ACHN (cell line): ENCODE measurements at regions not wholly inside any gene's neighbourhood (a gene's known extent, or its start where the extent isn't known, plus 50 kb on each side); places are given as distances from the start of the nearest gene placed in this dataset.

Experiments used
- DNase-seq: peaks from one replicate; pipeline ENCODE4 v3.0.0-alpha.2; 2015
- in situ Hi-C: cut with HindIII; loops from 2 replicates; pipeline ENCODE4 v1.10.0; 2017; ENCODE audit warnings: low sequenced_read_pairs, low pct_ligation_motif_present, low pct_unique_long_range_greater_than_20kb

DNA sequence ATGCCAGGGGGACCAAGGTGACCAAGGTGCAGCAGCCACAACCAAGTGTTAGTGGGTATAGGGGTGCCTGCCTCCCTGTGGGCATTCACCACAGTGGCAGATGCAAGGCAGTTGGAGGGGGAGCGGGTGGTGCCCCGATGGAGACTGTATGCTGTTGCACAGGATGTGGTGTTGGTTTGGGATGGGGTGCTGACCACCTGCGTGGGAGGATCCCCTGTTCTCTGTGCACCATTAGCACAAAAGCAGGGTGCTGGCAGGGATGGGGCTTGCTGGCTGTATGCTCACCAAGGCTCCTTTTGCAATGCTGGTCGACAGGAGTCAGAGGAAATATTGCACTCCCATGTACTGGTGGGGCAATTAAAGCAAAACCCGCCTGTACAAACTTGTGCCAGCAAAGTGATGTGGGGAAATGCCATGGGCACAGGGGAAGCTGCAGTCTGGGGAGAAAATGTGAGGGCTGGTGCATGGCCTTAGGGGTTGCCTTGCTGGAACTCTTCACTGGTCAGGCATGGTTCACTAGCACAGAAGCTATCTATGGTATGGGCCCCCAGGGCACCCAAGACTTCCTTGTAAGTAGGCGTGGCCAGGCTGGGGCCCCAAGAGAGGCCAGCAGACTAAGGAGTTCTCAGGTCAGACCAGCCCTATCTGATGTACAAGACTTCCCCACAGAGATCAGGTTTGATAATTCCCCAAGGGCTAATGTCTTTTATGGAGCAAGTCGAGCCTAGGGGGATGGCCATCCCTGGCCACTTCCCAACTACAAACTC lies 51.9 kb upstream of the GNAT3 start:
- no peak for DNase-seq
- in situ Hi-C loops, result no loop called here

DNA sequence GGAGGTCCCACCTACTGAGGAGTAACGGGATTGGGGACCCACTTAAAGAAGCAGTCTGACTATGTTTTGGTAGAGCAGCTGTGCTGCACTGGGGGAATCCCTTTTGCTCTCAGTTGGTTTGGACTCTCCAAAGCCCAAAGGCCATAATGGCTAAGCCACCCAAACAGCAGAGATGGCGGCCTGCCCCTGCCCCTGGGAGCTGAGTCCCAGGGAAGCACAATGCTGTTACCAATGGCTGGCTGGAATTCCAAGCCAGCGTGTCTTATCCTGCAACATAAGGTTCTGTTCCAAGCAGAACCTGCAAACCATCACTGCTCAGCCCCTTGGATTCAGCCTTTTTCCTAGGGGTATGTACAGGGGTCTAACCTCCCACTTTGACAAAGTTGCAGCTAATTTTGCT lies 53.7 kb upstream of the GNAT3 start:
- in situ Hi-C loops, result no loop called here
- no peak for DNase-seq

DNA sequence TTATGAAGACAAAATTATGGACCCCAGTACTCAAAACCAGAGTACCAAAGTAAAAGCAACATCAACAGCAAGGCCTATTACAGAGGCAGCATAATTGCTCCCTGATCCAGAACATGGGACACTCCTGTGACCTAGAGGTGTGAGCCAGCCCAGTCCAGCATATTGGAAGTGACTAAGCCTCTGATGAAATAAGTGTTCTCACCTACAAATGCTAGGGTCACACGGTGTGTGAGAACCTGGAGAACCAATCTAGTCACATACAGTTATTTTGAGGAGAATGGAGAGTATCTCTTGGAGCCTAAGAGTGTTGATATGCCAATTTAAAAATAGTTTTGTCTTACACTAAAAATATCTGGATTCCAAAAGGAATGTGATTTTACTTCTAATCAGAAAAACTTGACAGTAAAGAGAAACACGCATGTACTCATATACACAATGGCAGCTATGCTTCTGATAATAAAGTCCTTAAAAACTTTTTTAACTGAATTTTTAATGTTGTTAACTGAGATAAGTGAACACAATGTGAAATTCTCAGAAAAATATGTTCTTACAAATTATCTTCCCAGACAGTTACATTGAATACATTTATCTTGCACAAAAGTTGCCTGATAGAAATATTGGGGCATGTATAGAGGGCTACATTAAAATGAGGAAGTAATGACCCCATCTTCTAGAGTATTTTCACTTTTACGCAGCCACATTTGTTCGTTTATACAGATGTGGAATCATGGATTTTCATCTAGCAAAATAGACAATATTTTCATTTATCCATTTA lies 56.8 kb upstream of the CD36 start:
- no peak for DNase-seq
- in situ Hi-C loops, result no loop called here

DNA sequence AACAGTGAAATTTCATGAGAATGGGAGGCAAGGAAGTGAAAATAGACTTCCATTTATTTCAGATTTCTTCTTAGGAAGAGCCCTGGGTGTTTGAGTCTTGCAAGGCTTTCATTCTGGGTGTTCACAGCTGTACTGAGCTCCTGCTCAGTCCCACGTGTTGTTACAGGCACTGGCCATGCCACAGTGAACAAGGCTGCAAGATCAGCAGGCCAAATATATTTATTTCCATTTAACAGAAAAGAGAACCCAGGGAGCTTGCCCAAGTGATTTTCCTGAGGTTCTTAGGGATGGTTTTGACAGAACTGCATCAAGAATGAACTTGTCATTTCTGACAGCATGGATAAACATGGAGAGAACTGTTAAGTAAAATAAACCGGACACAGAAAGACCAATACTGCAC lies 54.5 kb upstream of the CD36 start:
- in situ Hi-C loops, result no loop called here
- DNase-seq, result no peak

DNA sequence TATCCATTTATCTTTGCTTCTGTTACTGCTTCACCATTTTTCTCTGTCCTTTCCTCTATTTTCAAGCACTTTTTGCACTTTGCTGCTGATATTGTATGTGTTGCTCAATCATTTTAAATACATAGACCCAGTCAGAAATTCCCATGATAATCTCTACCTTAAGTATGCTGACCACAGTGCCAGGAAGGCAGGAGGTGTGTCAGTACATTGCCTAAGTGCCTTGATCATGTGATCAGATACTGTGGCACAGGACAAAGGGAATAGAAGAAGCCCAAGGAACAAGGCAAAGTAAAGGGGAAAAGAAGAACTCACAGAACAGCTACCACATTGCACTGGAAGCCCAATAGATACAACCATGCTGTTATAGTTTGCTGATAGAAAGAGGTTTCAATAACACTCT lies 53.7 kb upstream of the CD36 start:
- in situ Hi-C loops, result no loop called here
- DNase-seq, result peak; percentile 38

DNA sequence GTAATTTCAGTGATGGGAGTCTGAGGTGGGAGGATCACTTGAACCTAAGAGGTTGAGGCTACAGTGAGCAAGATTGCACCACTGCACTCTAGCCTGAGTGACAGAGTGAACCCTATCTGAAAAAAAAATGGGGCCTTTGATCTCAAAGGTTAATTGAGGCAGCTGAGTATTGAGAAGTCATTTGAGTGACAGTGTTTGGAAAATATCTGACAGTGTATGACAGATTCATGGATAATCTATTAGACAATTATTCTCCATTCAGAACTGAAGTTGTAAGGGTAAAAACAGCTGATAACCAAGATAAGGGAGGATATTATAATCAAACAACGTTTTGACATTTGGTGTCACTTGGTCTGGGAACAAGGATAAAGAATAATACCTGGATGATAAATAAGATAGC lies 50.9 kb upstream of the CD36 start:
- no peak for DNase-seq

DNA sequence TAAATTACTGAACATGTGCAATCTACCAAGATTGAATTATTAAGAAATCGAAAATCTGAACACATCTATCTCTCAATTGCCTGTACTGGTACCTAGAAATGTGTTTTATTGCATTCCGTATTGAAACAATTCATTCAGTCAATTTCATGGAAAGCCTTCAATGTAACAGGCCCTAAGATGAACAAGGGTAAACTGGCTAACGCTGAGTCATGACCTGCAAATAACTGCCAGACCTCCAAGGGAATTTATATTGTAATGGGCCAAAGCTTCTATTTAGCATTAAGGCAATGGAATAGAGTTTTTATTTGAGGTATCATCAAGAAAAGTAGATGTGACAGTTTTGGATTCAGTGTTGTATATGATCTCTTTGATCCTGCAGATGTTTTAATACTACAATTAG lies 49.9 kb upstream of the CD36 start:
- no peak for DNase-seq
- in situ Hi-C loops, result no loop called here

More for the DNA sequence above, 50.9 kb upstream of the CD36 start:
- in situ Hi-C loops, result no loop called here
